ENCODE measurements at regions not wholly inside any gene's neighbourhood (a gene's known extent, or its start where the extent isn't known, plus 50 kb on each side); places are given as distances from the start of the nearest gene placed in this dataset.

DNA sequence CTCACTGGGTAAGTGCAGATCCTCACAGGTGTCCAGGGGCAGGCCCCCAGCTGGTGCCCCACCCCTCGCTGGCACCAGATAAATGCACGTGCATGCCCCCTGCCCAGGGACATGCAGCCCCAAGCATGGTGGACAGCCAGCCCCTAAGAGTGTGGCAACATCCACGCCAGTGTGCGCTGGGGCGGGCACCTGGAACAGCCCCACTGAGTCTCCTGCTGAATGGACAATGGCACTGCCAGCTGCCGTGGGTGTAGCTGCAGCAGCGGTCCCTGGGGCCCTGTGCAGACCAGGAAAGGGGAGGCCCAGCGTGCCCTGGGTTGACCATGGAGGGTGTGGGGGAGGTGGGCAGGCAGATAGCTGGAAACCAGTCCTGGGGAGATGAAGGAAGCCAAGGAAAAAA is 538.7 kb upstream of the SGCG start:
- TF ChIP-seq, protein P1, sequence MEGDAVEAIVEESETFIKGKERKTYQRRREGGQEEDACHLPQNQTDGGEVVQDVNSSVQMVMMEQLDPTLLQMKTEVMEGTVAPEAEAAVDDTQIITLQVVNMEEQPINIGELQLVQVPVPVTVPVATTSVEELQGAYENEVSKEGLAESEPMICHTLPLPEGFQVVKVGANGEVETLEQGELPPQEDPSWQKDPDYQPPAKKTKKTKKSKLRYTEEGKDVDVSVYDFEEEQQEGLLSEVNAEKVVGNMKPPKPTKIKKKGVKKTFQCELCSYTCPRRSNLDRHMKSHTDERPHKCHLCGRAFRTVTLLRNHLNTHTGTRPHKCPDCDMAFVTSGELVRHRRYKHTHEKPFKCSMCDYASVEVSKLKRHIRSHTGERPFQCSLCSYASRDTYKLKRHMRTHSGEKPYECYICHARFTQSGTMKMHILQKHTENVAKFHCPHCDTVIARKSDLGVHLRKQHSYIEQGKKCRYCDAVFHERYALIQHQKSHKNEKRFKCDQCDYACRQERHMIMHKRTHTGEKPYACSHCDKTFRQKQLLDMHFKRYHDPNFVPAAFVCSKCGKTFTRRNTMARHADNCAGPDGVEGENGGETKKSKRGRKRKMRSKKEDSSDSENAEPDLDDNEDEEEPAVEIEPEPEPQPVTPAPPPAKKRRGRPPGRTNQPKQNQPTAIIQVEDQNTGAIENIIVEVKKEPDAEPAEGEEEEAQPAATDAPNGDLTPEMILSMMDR (conservative IDR thresholded peaks at IDR 0.05; ENCODE audit: low read length) = no peak
- TF ChIP-seq EZH2phosphoT487 (IDR thresholded peaks at IDR 0.05; ENCODE audit: borderline replicate concordance) = no peak
